Peyer's patch (tissue), 4 donors: ENCODE measurements at regions not wholly inside any gene's neighbourhood (a gene's known extent, or its start where the extent isn't known, plus 50 kb on each side); places are given as distances from the start of the nearest gene placed in this dataset.

ENCODE experiments used
- DNase-seq, 3 donors: peaks; one replicate each; pipeline ENCODE4 v3.0.0-alpha.2; 2017 to 2019
- H3K27ac ChIP-seq, 4 donors: fragments of 200-600 bp; sonication (generic); one replicate each; pipeline ENCODE4 v1.5.1; 2016 to 2019
- H3K27me3 ChIP-seq, 2 donors: fragments of 200-600 bp; sonication (generic); one replicate each; pipeline ENCODE4 v1.5.1; 2019
- H3K36me3 ChIP-seq, 3 donors: fragments of 200-600 bp; sonication (generic); one replicate each; pipeline ENCODE4 v1.5.1; 2016 to 2019
- H3K4me1 ChIP-seq, 4 donors: fragments of 200-600 bp; sonication (generic); one replicate each; pipeline ENCODE4 v1.5.1; 2016 to 2019
- H3K4me3 ChIP-seq, 4 donors: fragments of 200-600 bp; sonication (generic); 1 replicate in 3 of 4; 2 replicates in 1 of 4; pipeline ENCODE4 v1.5.1; 2016 to 2019; ENCODE audit warnings: mild to moderate bottlenecking in 1 of 4
- H3K9me3 ChIP-seq, 4 donors: fragments of 200-600 bp; sonication (generic); one replicate each; pipeline ENCODE4 v1.5.1; 2016 to 2019; ENCODE audit warnings: mild to moderate bottlenecking in 1 of 4
- CTCF ChIP-seq, 6 experiments: fragments of 450-650 bp in 4 of 6; fragments of 200-600 bp in 2 of 6; sonication (generic) in 1 of 6; IDR thresholded peaks; one replicate each; pipeline ENCODE4 v1.5.1; 2017 to 2019; ENCODE audit warnings: antibody characterized with exemption in 6 of 6, mild to moderate bottlenecking in 3 of 6, moderate library complexity in 1 of 6
- POLR2A ChIP-seq, 2 donors: fragments of 450-650 bp; IDR thresholded peaks; one replicate each; pipeline ENCODE4 v1.5.1; 2017; ENCODE audit warnings: antibody characterized with exemption in 2 of 2, mild to moderate bottlenecking in 2 of 2, moderate library complexity in 2 of 2
- small RNA-seq, 2 donors: library from RNA; depleted of rRNA; stranded (forward); fragments of <200 nt; gene quantifications; one replicate each; pipeline ENCODE3, GENCODE V24; 2016

DNA sequence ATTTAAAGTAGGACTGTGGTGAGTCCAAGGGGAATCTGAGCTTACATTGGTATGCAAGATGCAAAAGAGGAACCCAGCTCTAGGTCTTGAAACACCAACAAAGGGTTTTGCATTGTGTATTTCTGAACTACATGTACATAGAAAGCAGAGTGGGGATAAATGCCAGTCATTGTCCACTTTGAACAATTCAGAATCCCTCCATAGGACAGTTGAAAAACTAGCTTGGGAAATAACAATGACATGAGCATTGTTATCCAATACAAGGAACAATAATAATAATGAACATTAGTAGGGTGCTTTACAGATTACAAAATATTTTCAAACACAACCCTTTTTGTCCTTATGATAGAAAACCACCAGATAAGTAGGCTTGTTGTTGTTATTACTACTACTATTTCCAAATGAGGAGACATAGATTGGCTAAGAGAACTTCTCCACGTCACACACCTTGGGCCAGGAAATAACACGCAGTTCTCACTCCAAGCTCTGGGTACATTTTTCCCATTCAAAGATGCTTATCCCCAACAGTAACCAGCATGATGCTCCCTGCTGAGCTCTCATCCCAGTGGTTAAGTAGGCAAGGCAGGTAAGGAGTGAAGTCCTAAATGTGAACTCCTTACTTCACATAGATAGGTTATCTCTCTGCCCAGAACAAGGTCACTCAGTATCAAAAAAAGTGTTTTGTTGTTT, 51.7 kb upstream of the RASSF8 start:
- no peaks in the 10 kb centered on the region for H3K27me3 ChIP-seq
- no peak for DNase-seq
- no peaks in the 10 kb centered on the region for H3K4me1 ChIP-seq
- H3K36me3 ChIP-seq = no peaks in the 10 kb centered on the region
- TF ChIP-seq POLR2A (IDR thresholded peaks at IDR 0.05) (no peak), CTCF (IDR thresholded peaks at IDR 0.05) (no peak)
- no peaks in the 10 kb centered on the region for H3K9me3 ChIP-seq
- H3K4me3 ChIP-seq = no peak overlapping the region
- H3K27ac ChIP-seq = no peak overlapping the region

Small RNAs in the stretch of these regions (small RNA-seq; reads per million reads assigned to genes)
- gene RN7SKP262 = 0 reads per million in 2 donors
